ENCODE measurements at regions not wholly inside any gene's neighbourhood (a gene's known extent, or its start where the extent isn't known, plus 50 kb on each side); places are given as distances from the start of the nearest gene placed in this dataset.

GRCh38 chr2:138280999-138281695 lies 220.4 kb upstream of the SPOPL start:
- Histone ChIP-seq H3K4me3 (no peak overlapping the region), H3K4me1 (replicated peaks in 1 of 2) (no peaks in the 10 kb centered on the region), H3K36me3 (replicated peaks in 1 of 2) (no peaks in the 10 kb centered on the region), H3K9me3 (replicated peaks in 1 of 3) (no peaks in the 10 kb centered on the region), H3K27ac (no peak overlapping the region), H3K27me3 (no peaks in the 10 kb centered on the region)
- WGBS, 4 donors: 97 to 100% (median 99%) methylated on average over 1 of the region's 1 CpG
- DNase-seq: no peak
- intact Hi-C loops (cut with DNase I): no loop called here
- TF ChIP-seq POLR2A (IDR thresholded peaks at IDR 0.05) (no peak), CTCF (IDR thresholded peaks at IDR 0.05) (no peak)

GRCh38 chr2:138282014-138282672 lies 219.4 kb upstream of the SPOPL start:
- WGBS, 4 donors: 93 to 95% (median 94%) methylated on average over 5 of the region's 5 CpGs

GRCh38 chr2:138291805-138292204 lies 209.8 kb upstream of the SPOPL start:
- intact Hi-C loops (cut with DNase I): no loop called here
- no peak overlapping the region for H3K4me3 ChIP-seq
- no peak for TF ChIP-seq CTCF (IDR thresholded peaks at IDR 0.05)
- TF ChIP-seq POLR2A (IDR thresholded peaks at IDR 0.05): no peak
- DNase-seq: no peak
- no peaks in the 10 kb centered on the region for H3K4me1 ChIP-seq (replicated peaks in 1 of 2)
- no peaks in the 10 kb centered on the region for H3K36me3 ChIP-seq (replicated peaks in 1 of 2)
- no peaks in the 10 kb centered on the region for H3K27me3 ChIP-seq
- 84 to 91% (median 86%) methylated on average over 3 of the region's 3 CpGs for WGBS, 4 donors
- no peak overlapping the region for H3K27ac ChIP-seq
- H3K9me3 ChIP-seq (replicated peaks in 1 of 3): no peaks in the 10 kb centered on the region

More at GRCh38 chr2:138282014-138282672, 219.4 kb upstream of the SPOPL start:
- H3K27me3 ChIP-seq: no peaks in the 10 kb centered on the region
- H3K9me3 ChIP-seq (replicated peaks in 1 of 3): no peaks in the 10 kb centered on the region
- H3K27ac ChIP-seq: no peak overlapping the region
- no peaks in the 10 kb centered on the region for H3K36me3 ChIP-seq (replicated peaks in 1 of 2)
- no peak overlapping the region for H3K4me3 ChIP-seq
- DNase-seq: no peak
- no peak for TF ChIP-seq POLR2A (IDR thresholded peaks at IDR 0.05)
- no peak for TF ChIP-seq CTCF (IDR thresholded peaks at IDR 0.05)
- intact Hi-C loops (cut with DNase I): no loop called here
- H3K4me1 ChIP-seq (replicated peaks in 1 of 2): no peaks in the 10 kb centered on the region

- DNase-seq: no peak
- no peak for TF ChIP-seq POLR2A (IDR thresholded peaks at IDR 0.05)
- no peak for TF ChIP-seq CTCF (IDR thresholded peaks at IDR 0.05)
- Histone ChIP-seq H3K27me3 (no peaks in the 10 kb centered on the region), H3K4me3 (no peak overlapping the region), H3K27ac (no peak overlapping the region), H3K4me1 (replicated peaks in 1 of 2) (no peaks in the 10 kb centered on the region), H3K9me3 (replicated peaks in 1 of 3) (no peaks in the 10 kb centered on the region), H3K36me3 (replicated peaks in 1 of 2) (no peaks in the 10 kb centered on the region)
- WGBS, 4 donors: 86 to 96% (median 93%) methylated on average over 3 of the region's 3 CpGs
- intact Hi-C loops (cut with DNase I): no loop called here
Observed at GRCh38 chr2:138293045-138293444, 208.5 kb upstream of the SPOPL start.

Data from adrenal gland (tissue), 9 donors.